Rectal smooth muscle tissue (tissue), 1 donor: ENCODE measurements at regions not wholly inside any gene's neighbourhood (a gene's known extent, or its start where the extent isn't known, plus 50 kb on each side); places are given as distances from the start of the nearest gene placed in this dataset.

Source experiments
- H3K27ac ChIP-seq: one replicate; pipeline ENCODE4 v1.7.0; 2013; ENCODE audit warnings: low read depth, low read length, inconsistent platforms
- H3K27me3 ChIP-seq: one replicate; pipeline ENCODE4 v1.7.0; 2013; ENCODE audit warnings: low read length; ENCODE audit not compliant: control insufficient read depth, insufficient read depth
- H3K36me3 ChIP-seq: one replicate; pipeline ENCODE4 v1.7.0; 2013; ENCODE audit warnings: low read length; ENCODE audit not compliant: control insufficient read depth, insufficient read depth
- H3K4me1 ChIP-seq: one replicate; pipeline ENCODE4 v1.7.0; 2013; ENCODE audit warnings: low read length; ENCODE audit not compliant: control insufficient read depth, insufficient read depth
- H3K4me3 ChIP-seq: one replicate; pipeline ENCODE4 v1.7.0; 2013; ENCODE audit warnings: low read length
- H3K9ac ChIP-seq: one replicate; pipeline ENCODE4 v1.7.0; 2013; ENCODE audit warnings: low read length

- Histone ChIP-seq H3K9ac (no peak overlapping the region), H3K27ac (no peak overlapping the region), H3K36me3 (no peaks in the 10 kb centered on the region), H3K4me3 (no peak overlapping the region), H3K4me1 (peaks cover 3% of the 10 kb centered on the region), H3K27me3 (no peaks in the 10 kb centered on the region)
These were observed 112.5 kb upstream of the CD180 start for GRCh38 chr5:67308988-67309688.

- Histone ChIP-seq H3K36me3 (no peaks in the 10 kb centered on the region), H3K4me3 (no peak overlapping the region), H3K27me3 (no peaks in the 10 kb centered on the region), H3K27ac (no peak overlapping the region), H3K9ac (no peak overlapping the region), H3K4me1 (peaks cover 3% of the 10 kb centered on the region)
These were observed 110.5 kb upstream of the CD180 start for GRCh38 chr5:67306965-67307607.

GRCh38 chr5:67305913-67306710, 109.5 kb upstream of the CD180 start:
- H3K4me3 ChIP-seq: no peak overlapping the region
- H3K36me3 ChIP-seq: no peaks in the 10 kb centered on the region
- peaks cover 6% of the 10 kb centered on the region for H3K4me1 ChIP-seq
- no peak overlapping the region for H3K9ac ChIP-seq
- H3K27me3 ChIP-seq: no peaks in the 10 kb centered on the region
- no peak overlapping the region for H3K27ac ChIP-seq

- Histone ChIP-seq H3K9ac (no peak overlapping the region), H3K27me3 (no peaks in the 10 kb centered on the region), H3K4me1 (peaks cover 10% of the 10 kb centered on the region), H3K4me3 (no peak overlapping the region), H3K27ac (peak overlapping the region; percentile 27), H3K36me3 (no peaks in the 10 kb centered on the region)
These were observed 108.8 kb upstream of the CD180 start for GRCh38 chr5:67305401-67305800.

- peaks cover 19% of the 10 kb centered on the region for H3K4me1 ChIP-seq
- H3K4me3 ChIP-seq: no peak overlapping the region
- no peaks in the 10 kb centered on the region for H3K36me3 ChIP-seq
- no peak overlapping the region for H3K9ac ChIP-seq
- no peak overlapping the region for H3K27ac ChIP-seq
- no peaks in the 10 kb centered on the region for H3K27me3 ChIP-seq
These were observed 106.8 kb upstream of the CD180 start for GRCh38 chr5:67303356-67303755.

GRCh38 chr5:67301285-67301903, 104.8 kb upstream of the CD180 start:
- H3K27me3 ChIP-seq: no peaks in the 10 kb centered on the region

GRCh38 chr5:67300326-67300725, 103.7 kb upstream of the CD180 start:
- H3K36me3 ChIP-seq: no peaks in the 10 kb centered on the region
- H3K4me1 ChIP-seq: peaks cover 19% of the 10 kb centered on the region
- H3K9ac ChIP-seq: no peak overlapping the region
- peak overlapping the region; percentile 67 for H3K27ac ChIP-seq
- no peak overlapping the region for H3K4me3 ChIP-seq
- H3K27me3 ChIP-seq: no peaks in the 10 kb centered on the region

More at GRCh38 chr5:67301285-67301903, 104.8 kb upstream of the CD180 start:
- Histone ChIP-seq H3K27ac (peak overlapping the region; percentile 67), H3K4me3 (no peak overlapping the region), H3K36me3 (no peaks in the 10 kb centered on the region), H3K4me1 (peaks cover 19% of the 10 kb centered on the region), H3K9ac (no peak overlapping the region)

GRCh38 chr5:67299231-67299735, 102.7 kb upstream of the CD180 start:
- Histone ChIP-seq H3K9ac (no peak overlapping the region), H3K27me3 (no peaks in the 10 kb centered on the region), H3K4me3 (no peak overlapping the region), H3K4me1 (peaks cover 17% of the 10 kb centered on the region), H3K36me3 (no peaks in the 10 kb centered on the region), H3K27ac (peak overlapping the region; percentile 23)

GRCh38 chr5:67297802-67298532, 101.4 kb upstream of the CD180 start:
- Histone ChIP-seq H3K36me3 (no peaks in the 10 kb centered on the region), H3K9ac (no peak overlapping the region), H3K27me3 (no peaks in the 10 kb centered on the region), H3K4me3 (no peak overlapping the region), H3K27ac (no peak overlapping the region), H3K4me1 (peaks cover 23% of the 10 kb centered on the region)

- Histone ChIP-seq H3K4me3 (no peak overlapping the region), H3K36me3 (no peaks in the 10 kb centered on the region), H3K27ac (no peak overlapping the region), H3K4me1 (peaks cover 23% of the 10 kb centered on the region), H3K9ac (no peak overlapping the region), H3K27me3 (no peaks in the 10 kb centered on the region)
These were observed 100.8 kb upstream of the CD180 start for GRCh38 chr5:67297376-67297775.

GRCh38 chr5:67294266-67294938, 97.8 kb upstream of the CD180 start:
- Histone ChIP-seq H3K36me3 (no peaks in the 10 kb centered on the region), H3K4me3 (no peak overlapping the region), H3K27me3 (no peaks in the 10 kb centered on the region), H3K4me1 (peaks cover 30% of the 10 kb centered on the region), H3K9ac (no peak overlapping the region), H3K27ac (peak overlapping the region; percentile 28)
